ENCODE measurements at regions not wholly inside any gene's neighbourhood (a gene's known extent, or its start where the extent isn't known, plus 50 kb on each side); places are given as distances from the start of the nearest gene placed in this dataset.

DNA sequence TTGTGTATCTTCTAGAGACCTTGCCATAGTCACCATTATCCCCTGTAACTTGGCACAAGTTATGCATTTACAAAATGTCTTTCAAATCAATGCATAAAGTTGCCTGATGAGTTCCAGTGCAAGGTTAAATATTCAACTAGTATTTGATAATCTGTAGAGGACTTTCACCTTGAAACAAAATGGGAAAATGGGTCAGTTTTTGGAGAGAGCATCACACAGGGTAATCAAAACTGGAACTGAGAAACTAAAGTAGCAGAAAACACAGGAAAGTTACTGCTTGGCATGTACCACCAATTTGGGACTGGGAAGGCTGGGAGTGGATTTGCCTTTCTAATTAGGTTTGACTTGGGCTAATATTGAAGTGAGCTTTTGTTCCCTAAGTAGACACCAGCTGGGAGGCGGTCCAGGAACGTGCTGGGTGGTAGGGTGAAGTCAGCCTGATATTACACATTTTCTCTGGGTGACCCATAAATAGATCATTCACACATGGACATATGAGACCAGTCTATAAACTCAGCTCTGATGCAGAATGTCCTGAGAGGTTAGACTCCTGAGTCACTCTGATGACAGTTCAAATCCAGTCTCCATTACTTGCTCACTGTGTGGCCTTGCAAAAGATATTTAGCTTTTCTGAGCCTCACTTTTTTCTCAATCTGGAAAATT lies 152.3 kb downstream of the PCTP start:
- ATAC-seq (no peak), FAIRE-seq (no peak), DNase-seq (ENCODE audit: low read depth, low spot score) (no peak)
- ChIA-PET POLR2A (no interaction called here), CTCF (no interaction called here), SMC1A (ENCODE audit: uncharacterized antibody, unreplicated experiment) (interaction anchor here (1.1 kb wide), 1 partner anchor 38 kb away, joined by 4 read pairs; no protein-coding TSS in a partner anchor), RAD21 (ENCODE audit: unreplicated experiment) (no interaction called here)
- intact Hi-C loops (cut with micrococcal nuclease; ENCODE audit: unreplicated experiment): no loop called here
- H2AFZ ChIP-seq (ENCODE audit: control insufficient read depth, low read depth, low read length): no peak overlapping the region
- no peak overlapping the region for H3K4me3 ChIP-seq
- H4K20me1 ChIP-seq (ENCODE audit: control insufficient read depth, insufficient read depth): no peaks in the 10 kb centered on the region
- no peaks in the 10 kb centered on the region for H3K27me3 ChIP-seq (replicated peaks in 1 of 2; ENCODE audit: control insufficient read depth in 2 of 2, insufficient read depth in 2 of 2, low read length in 1 of 2)
- TF ChIP-seq, protein P1, sequence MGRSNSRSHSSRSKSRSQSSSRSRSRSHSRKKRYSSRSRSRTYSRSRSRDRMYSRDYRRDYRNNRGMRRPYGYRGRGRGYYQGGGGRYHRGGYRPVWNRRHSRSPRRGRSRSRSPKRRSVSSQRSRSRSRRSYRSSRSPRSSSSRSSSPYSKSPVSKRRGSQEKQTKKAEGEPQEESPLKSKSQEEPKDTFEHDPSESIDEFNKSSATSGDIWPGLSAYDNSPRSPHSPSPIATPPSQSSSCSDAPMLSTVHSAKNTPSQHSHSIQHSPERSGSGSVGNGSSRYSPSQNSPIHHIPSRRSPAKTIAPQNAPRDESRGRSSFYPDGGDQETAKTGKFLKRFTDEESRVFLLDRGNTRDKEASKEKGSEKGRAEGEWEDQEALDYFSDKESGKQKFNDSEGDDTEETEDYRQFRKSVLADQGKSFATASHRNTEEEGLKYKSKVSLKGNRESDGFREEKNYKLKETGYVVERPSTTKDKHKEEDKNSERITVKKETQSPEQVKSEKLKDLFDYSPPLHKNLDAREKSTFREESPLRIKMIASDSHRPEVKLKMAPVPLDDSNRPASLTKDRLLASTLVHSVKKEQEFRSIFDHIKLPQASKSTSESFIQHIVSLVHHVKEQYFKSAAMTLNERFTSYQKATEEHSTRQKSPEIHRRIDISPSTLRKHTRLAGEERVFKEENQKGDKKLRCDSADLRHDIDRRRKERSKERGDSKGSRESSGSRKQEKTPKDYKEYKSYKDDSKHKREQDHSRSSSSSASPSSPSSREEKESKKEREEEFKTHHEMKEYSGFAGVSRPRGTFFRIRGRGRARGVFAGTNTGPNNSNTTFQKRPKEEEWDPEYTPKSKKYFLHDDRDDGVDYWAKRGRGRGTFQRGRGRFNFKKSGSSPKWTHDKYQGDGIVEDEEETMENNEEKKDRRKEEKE (IDR thresholded peaks at IDR 0.05): no peak
- TF ChIP-seq SMARCA5 (IDR thresholded peaks at IDR 0.05) (no peak), MTA3 (IDR thresholded peaks at IDR 0.05; ENCODE audit: borderline replicate concordance, low read length) (no peak), FOXM1 (IDR thresholded peaks at IDR 0.05; ENCODE audit: low read depth, low read length) (no peak)
- TF ChIP-seq, protein P2, sequence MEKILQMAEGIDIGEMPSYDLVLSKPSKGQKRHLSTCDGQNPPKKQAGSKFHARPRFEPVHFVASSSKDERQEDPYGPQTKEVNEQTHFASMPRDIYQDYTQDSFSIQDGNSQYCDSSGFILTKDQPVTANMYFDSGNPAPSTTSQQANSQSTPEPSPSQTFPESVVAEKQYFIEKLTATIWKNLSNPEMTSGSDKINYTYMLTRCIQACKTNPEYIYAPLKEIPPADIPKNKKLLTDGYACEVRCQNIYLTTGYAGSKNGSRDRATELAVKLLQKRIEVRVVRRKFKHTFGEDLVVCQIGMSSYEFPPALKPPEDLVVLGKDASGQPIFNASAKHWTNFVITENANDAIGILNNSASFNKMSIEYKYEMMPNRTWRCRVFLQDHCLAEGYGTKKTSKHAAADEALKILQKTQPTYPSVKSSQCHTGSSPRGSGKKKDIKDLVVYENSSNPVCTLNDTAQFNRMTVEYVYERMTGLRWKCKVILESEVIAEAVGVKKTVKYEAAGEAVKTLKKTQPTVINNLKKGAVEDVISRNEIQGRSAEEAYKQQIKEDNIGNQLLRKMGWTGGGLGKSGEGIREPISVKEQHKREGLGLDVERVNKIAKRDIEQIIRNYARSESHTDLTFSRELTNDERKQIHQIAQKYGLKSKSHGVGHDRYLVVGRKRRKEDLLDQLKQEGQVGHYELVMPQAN (conservative IDR thresholded peaks at IDR 0.05): no peak
- H3K4me2 ChIP-seq (ENCODE audit: control insufficient read depth, insufficient read depth): no peak overlapping the region
- no peaks in the 10 kb centered on the region for H3K4me1 ChIP-seq (ENCODE audit: control insufficient read depth, insufficient read depth, low read length)
- no peak overlapping the region for H3K9ac ChIP-seq (ENCODE audit: control insufficient read depth, insufficient read depth, low read length)
- WGBS (ENCODE audit: insufficient coverage, insufficient replicate concordance, low lambda C conversion rate, missing lambda C conversion rate): 0% methylated on average over 2 of the region's 2 CpGs
- H3K79me2 ChIP-seq (ENCODE audit: control insufficient read depth, insufficient read depth, low read length): no peaks in the 10 kb centered on the region
- no peaks in the 10 kb centered on the region for H3K36me3 ChIP-seq (ENCODE audit: control insufficient read depth in 2 of 2, insufficient read depth in 2 of 2, low read length in 1 of 2)
- no peaks in the 10 kb centered on the region for H3K9me3 ChIP-seq (replicated peaks; ENCODE audit: control insufficient read depth, insufficient read depth, low read length)
- in situ Hi-C loops (cut with MboI): no loop called here
- no peak overlapping the region for H3K27ac ChIP-seq (ENCODE audit: control insufficient read depth, insufficient read depth)
- no TSS peak for BruUV-seq (replicated peaks)
